GM23338 (cell line): ENCODE measurements at regions not wholly inside any gene's neighbourhood (a gene's known extent, or its start where the extent isn't known, plus 50 kb on each side); places are given as distances from the start of the nearest gene placed in this dataset.

Experiments used
- ATAC-seq: fragments of 200-7000 bp; cut with Tn5 transposase; 3 replicates; pipeline ENCODE4 v1.9.1; 2020
- DNase-seq: peaks from one replicate; pipeline ENCODE4 v3.0.0-alpha.2; 2015; ENCODE audit warnings: low spot score
- H2AFZ ChIP-seq: fragments of 200-600 bp; sonication (generic); 2 replicates; pipeline ENCODE4 v1.8.0; 2016; ENCODE audit warnings: antibody characterized with exemption, mild to moderate bottlenecking, moderate library complexity
- H3F3A ChIP-seq: fragments of 200-600 bp; sonication (generic); replicated peaks from 2 replicates; pipeline ENCODE4 v1.8.0; 2017; ENCODE audit warnings: antibody characterized with exemption, mixed run types, low read depth
- H3K27ac ChIP-seq: fragments of 200-600 bp; sonication (generic); 2 replicates; pipeline ENCODE4 v1.6.1; 2016; ENCODE audit warnings: low read depth
- H3K27me3 ChIP-seq: fragments of 200-600 bp; sonication (generic); 2 replicates; pipeline ENCODE4 v1.8.0; 2016; ENCODE audit warnings: mild to moderate bottlenecking, mixed run types, moderate library complexity; ENCODE audit not compliant: insufficient read depth
- H3K36me3 ChIP-seq: fragments of 200-600 bp; sonication (generic); 2 replicates; pipeline ENCODE4 v1.8.0; 2016; ENCODE audit warnings: mild to moderate bottlenecking; ENCODE audit not compliant: insufficient read depth
- H3K4me1 ChIP-seq: fragments of 200-600 bp; sonication (generic); 2 replicates; pipeline ENCODE4 v1.8.0; 2016; ENCODE audit warnings: mild to moderate bottlenecking, moderate library complexity; ENCODE audit not compliant: insufficient read depth
- H3K4me2 ChIP-seq: fragments of 200-600 bp; sonication (generic); 2 replicates; pipeline ENCODE4 v1.7.1; 2017; ENCODE audit warnings: mixed run types
- H3K4me3 ChIP-seq: fragments of 200-600 bp; sonication (generic); 2 replicates; pipeline ENCODE4 v1.6.1; 2016; ENCODE audit warnings: mixed run types
- H3K79me2 ChIP-seq: fragments of 200-600 bp; sonication (generic); replicated peaks from 2 replicates; pipeline ENCODE4 v1.8.0; 2017; ENCODE audit warnings: mild to moderate bottlenecking; ENCODE audit not compliant: insufficient read depth
- H3K9me2 ChIP-seq: fragments of 200-600 bp; sonication (generic); 2 replicates; pipeline ENCODE4 v1.8.0; 2017; ENCODE audit not compliant: insufficient read depth
- H4K20me1 ChIP-seq: fragments of 200-600 bp; sonication (generic); replicated peaks from 2 replicates; pipeline ENCODE4 v1.8.0; 2017; ENCODE audit warnings: mild to moderate bottlenecking; ENCODE audit not compliant: insufficient read depth
- H3K27ac Mint-ChIP-seq: 2 replicates; pipeline ENCODE4 v1.8.0; 2020; ENCODE audit warnings: inconsistent platforms, mild to moderate bottlenecking, moderate library complexity, mixed read lengths
- H3K27me3 Mint-ChIP-seq: 3 replicates; pipeline ENCODE4 v1.8.0; 2022; ENCODE audit warnings: low read depth, mild to moderate bottlenecking, moderate library complexity, mixed read lengths, inconsistent platforms; ENCODE audit not compliant: insufficient read depth, poor library complexity
- H3K36me3 Mint-ChIP-seq: 3 replicates; pipeline ENCODE4 v1.8.0; 2021; ENCODE audit warnings: low read depth, mild to moderate bottlenecking, inconsistent platforms, moderate library complexity, mixed read lengths
- H3K4me1 Mint-ChIP-seq: 3 replicates; pipeline ENCODE4 v1.8.0; 2020; ENCODE audit warnings: mild to moderate bottlenecking, inconsistent platforms, mixed read lengths
- H3K4me3 Mint-ChIP-seq: 3 replicates; pipeline ENCODE4 v1.8.0; 2021; ENCODE audit warnings: moderate library complexity, mild to moderate bottlenecking, inconsistent platforms, mixed read lengths
- H3K9me3 Mint-ChIP-seq: 3 replicates; pipeline ENCODE4 v1.8.0; 2020; ENCODE audit warnings: moderate library complexity, mild to moderate bottlenecking, inconsistent platforms, mixed read lengths
- CREB1 ChIP-seq: fragments of 250-450 bp; sonication (Bioruptor Pico); IDR thresholded peaks from 2 replicates; pipeline ENCODE4 v1.5.0; 2020; ENCODE audit warnings: low read depth, mild to moderate bottlenecking, moderate library complexity
- EZH2phosphoT487 ChIP-seq: fragments of 200-600 bp; sonication (generic); IDR thresholded peaks from one replicate; pipeline ENCODE4 v1.8.1; 2018; ENCODE audit warnings: antibody characterized with exemption; ENCODE audit not compliant: unreplicated experiment
- JUNB ChIP-seq: IDR thresholded peaks from one replicate; pipeline ENCODE4 v1.6.1; 2016; ENCODE audit warnings: antibody characterized with exemption; ENCODE audit not compliant: unreplicated experiment
- NANOG ChIP-seq: IDR thresholded peaks from 2 replicates; pipeline ENCODE4 v1.6.1; 2016; ENCODE audit warnings: antibody characterized with exemption, borderline replicate concordance
- STAT1 ChIP-seq: IDR thresholded peaks from one replicate; pipeline ENCODE4 v1.6.1; 2016; ENCODE audit warnings: antibody characterized with exemption; ENCODE audit not compliant: unreplicated experiment
- ZNF462 ChIP-seq: fragments of 250-450 bp; sonication (Bioruptor Pico); IDR thresholded peaks from 2 replicates; pipeline ENCODE4 v1.5.0; 2020; ENCODE audit warnings: mild to moderate bottlenecking, moderate library complexity
- TF ChIP-seq, protein P1 (sequence below): IDR thresholded peaks from 2 replicates; pipeline ENCODE4 v1.6.1; 2016; ENCODE audit warnings: antibody characterized with exemption

- no peak overlapping the region for H3K27ac ChIP-seq
- H3K4me1 ChIP-seq: no peaks in the 10 kb centered on the region
- no peak overlapping the region for H3K27ac Mint-ChIP-seq
- no peak overlapping the region for H3K4me2 ChIP-seq
- no peak overlapping the region for H2AFZ ChIP-seq
- H3K4me3 ChIP-seq: no peak overlapping the region
- H3K9me3 Mint-ChIP-seq: no peaks in the 10 kb centered on the region
- no peak overlapping the region for H3K4me3 Mint-ChIP-seq
- TF ChIP-seq EZH2phosphoT487 (no peak), STAT1 (no peak), CREB1 (CRISPR knock-in tag) (no peak), ZNF462 (CRISPR knock-in tag) (no peak), JUNB (no peak), NANOG (no peak)
- TF ChIP-seq, protein P1, sequence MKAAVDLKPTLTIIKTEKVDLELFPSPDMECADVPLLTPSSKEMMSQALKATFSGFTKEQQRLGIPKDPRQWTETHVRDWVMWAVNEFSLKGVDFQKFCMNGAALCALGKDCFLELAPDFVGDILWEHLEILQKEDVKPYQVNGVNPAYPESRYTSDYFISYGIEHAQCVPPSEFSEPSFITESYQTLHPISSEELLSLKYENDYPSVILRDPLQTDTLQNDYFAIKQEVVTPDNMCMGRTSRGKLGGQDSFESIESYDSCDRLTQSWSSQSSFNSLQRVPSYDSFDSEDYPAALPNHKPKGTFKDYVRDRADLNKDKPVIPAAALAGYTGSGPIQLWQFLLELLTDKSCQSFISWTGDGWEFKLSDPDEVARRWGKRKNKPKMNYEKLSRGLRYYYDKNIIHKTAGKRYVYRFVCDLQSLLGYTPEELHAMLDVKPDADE: no peak
- H3K79me2 ChIP-seq: no peaks in the 10 kb centered on the region
- H3K27me3 ChIP-seq: no peaks in the 10 kb centered on the region
- no peaks in the 10 kb centered on the region for H3K36me3 Mint-ChIP-seq
- ATAC-seq (no peak), DNase-seq (no peak)
- no peaks in the 10 kb centered on the region for H3K4me1 Mint-ChIP-seq
- no peaks in the 10 kb centered on the region for H4K20me1 ChIP-seq
- no peaks in the 10 kb centered on the region for H3K27me3 Mint-ChIP-seq
- no peaks in the 10 kb centered on the region for H3F3A ChIP-seq
- H3K9me2 ChIP-seq: no peaks in the 10 kb centered on the region
- no peaks in the 10 kb centered on the region for H3K36me3 ChIP-seq
These were observed 362.7 kb downstream of the DMRTA1 start for GRCh38 chr9:22809371-22809770.
